HG02981 (cell line): ENCODE measurements at regions not wholly inside any gene's neighbourhood (a gene's known extent, or its start where the extent isn't known, plus 50 kb on each side); places are given as distances from the start of the nearest gene placed in this dataset.

Experiments
- ATAC-seq: cut with Tn5 transposase; IDR thresholded peaks from one replicate; pipeline ENCODE4 v1.9.1; 2021; ENCODE audit warnings: mild to moderate bottlenecking, moderate library complexity; ENCODE audit not compliant: unreplicated experiment

DNA sequence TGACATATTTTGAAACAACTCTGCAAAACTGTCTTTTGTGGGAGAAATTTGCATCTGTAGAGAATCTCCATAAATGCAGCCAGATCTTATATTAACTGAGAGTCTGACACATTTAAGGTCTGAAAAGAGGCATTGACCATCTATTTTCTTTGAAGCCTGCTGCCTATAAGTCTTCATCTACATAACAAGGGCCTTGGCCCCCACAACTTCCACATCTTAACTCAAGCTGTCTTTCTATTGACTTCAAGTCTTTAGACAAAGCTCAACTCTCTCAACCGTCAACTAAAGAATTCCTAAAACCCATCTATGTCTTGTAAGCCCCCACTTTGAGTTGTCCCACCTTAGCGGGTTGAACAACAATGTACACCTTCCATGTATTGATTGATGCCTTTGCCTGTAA is 72.4 kb upstream of the ADCY1 start:
- no peak for ATAC-seq

DNA sequence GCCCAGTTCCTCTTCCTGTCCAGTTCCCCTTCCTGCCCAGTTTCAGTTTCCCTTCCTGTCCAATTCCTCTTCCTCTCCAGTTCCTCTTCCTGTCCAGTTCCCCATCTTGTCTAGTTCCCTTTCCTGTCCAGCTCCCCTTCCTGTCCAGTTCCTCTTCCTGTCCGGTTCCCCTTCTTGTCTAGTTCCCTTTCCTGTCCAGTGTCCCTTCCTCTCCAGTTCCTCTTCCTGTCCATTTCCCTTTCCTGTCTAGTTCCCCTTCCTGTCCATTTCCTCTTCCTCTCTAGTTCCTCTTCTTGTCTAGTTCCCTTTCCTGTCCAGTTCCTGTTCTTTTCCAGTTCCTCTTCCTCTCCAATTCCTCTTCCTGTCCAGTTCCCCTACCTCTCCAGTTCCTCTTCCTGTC is 68.1 kb upstream of the ADCY1 start:
- no peak for ATAC-seq

DNA sequence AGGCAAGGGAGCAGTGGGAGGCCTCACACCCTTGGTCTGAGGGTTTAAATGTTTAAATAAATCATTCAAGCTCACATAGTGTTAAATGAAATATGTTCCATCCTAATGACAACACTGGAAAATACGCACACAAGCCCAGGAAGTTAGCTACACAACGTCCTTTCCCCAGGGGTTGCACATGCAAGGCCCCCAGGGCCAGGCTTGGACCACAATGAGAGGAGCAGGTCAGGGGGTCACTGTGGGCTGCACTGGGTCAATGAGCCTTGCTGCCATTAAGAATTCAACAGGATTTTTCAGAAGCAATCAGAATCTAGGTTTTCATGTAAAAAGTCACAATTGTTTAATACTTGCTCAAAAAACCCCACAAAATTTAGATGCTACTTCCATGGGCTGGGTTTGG is 64.9 kb upstream of the ADCY1 start:
- no peak for ATAC-seq

DNA sequence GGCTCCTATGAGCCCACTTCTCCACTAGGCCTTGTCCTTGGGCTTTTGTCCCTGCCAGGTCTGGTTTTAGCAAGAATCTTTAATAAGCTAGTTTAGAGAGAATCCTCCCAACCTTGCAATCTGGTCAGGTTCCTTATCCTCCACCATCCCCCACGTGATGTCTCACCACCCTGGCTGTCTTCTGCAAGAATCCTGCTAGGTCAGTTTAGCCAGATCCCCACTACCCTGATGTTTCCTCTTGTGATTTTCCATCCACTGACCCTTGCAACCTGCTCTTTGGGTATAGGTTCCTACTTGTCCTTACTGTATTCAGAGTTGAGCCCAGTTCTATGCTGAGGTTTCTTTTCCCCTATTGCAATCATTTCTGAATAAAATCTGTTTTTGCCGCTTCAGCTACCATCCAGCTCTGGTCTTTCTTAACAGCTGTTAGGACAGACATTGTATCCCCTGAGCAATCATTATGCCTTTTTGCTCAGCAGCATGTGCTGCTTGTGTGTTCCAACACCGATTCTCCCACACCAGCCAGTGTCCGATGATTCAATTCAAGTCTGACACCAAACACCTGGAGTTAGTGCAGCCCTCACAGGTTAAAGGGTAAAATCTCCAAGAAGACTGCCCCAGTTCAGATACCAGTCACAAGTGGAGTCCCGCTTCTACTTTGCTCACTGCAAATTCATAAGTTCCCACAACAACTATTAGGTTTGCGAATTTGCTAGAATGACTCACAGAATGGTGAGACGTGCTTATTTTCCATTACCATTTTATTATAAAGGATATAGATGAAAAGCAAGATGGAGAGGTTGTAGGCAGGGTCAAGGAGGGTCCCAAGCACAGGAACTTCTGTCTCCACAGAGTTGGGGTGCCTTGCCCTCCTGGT is 62.2 kb upstream of the ADCY1 start:
- ATAC-seq: no peak

GRCh38 chr7:45514944-45515343 is 59.2 kb upstream of the ADCY1 start:
- no peak for ATAC-seq

DNA sequence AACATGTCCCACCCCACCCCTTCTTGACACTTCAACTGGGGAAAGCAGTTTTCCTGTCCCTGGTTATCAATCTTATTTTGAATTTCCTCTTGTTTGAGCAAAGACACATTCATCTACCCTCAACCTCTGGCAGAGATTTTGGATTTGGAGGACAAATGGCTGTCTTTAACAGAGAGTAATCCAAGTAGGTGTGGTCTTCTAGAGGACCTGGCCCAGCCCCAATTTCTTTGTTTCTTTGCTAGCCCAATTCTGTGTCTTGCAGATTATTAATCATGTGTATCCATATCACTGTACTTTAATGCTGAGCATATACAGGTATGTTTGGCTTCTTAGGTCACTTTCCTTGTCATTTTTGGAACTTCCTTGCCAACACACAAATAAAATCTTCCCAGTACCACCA is 58.8 kb upstream of the ADCY1 start:
- no peak for ATAC-seq
